ENCODE measurements at regions not wholly inside any gene's neighbourhood (a gene's known extent, or its start where the extent isn't known, plus 50 kb on each side); places are given as distances from the start of the nearest gene placed in this dataset.

DNA sequence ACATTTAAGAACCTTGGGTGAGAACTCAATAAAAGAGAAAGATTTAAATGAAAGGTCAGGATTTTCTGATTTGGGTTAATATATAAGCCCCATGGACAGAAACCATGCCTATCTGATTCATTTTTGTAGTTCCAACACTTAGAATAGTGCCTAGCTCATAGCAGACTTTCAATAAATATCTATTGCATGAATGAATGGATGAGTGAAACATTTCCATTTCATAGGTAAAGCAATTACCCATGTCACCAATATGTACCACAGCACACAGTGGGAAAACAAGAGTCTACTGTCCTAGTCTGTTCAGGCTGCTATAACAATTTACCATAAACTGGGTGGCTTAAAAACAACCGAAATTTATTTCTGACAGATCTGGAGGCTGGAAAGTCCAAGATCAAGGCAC is 63.9 kb upstream of the PTPN13 start:
- FAIRE-seq: no peak
- H3K9me3 ChIP-seq (replicated peaks; ENCODE audit: control insufficient read depth, insufficient read depth, low read depth, low read length): no peaks in the 10 kb centered on the region
- no peak overlapping the region for H3K4me2 ChIP-seq (ENCODE audit: insufficient read depth, low read length)
- H4K20me1 ChIP-seq (replicated peaks; ENCODE audit: control insufficient read depth, insufficient read depth, low read length): no peaks in the 10 kb centered on the region
- H3K4me1 ChIP-seq (replicated peaks in 1 of 2; ENCODE audit: control insufficient read depth in 2 of 2, insufficient read depth in 2 of 2, low read length in 2 of 2): no peaks in the 10 kb centered on the region
- H3K9me1 ChIP-seq (ENCODE audit: control insufficient read depth, insufficient read depth, low read length): no peaks in the 10 kb centered on the region
- H3K36me3 ChIP-seq (ENCODE audit: control insufficient read depth, insufficient read depth, low read length): no peaks in the 10 kb centered on the region
- ChIA-PET POLR2A (no interaction called here), CTCF (ENCODE audit: low intra/inter-chr PET ratio) (no interaction called here)
- no peak overlapping the region for H3K4me3 ChIP-seq
- intact Hi-C loops (cut with micrococcal nuclease): no loop called here
- no peak for DNase-seq (ENCODE audit: extremely low read depth in 1 of 4, low spot score in 3 of 4)
- no TSS peak for BruUV-seq (replicated peaks)
- H3K79me2 ChIP-seq (ENCODE audit: control insufficient read depth, insufficient read depth, low read length): no peaks in the 10 kb centered on the region
- H2AFZ ChIP-seq (ENCODE audit: low read depth, low read length): no peak overlapping the region
- no peak for ATAC-seq
- TF ChIP-seq MYNN (IDR thresholded peaks at IDR 0.05) (no peak), MYNN (CRISPR knock-in tag; IDR thresholded peaks at IDR 0.05) (no peak), ZNF165 (CRISPR knock-in tag; IDR thresholded peaks at IDR 0.05; ENCODE audit: borderline replicate concordance) (no peak), U2AF1 (optimal IDR thresholded peaks at IDR 0.05; ENCODE audit: low read depth, low read length) (no peak), HOXB6 (CRISPR knock-in tag; IDR thresholded peaks at IDR 0.05; ENCODE audit: borderline replicate concordance) (no peak), RB1 (IDR thresholded peaks at IDR 0.05; ENCODE audit: low read depth) (no peak), EGR1 (conservative IDR thresholded peaks at IDR 0.05) (no peak), RBBP5 (IDR thresholded peaks at IDR 0.05; ENCODE audit: borderline replicate concordance, insufficient read depth, low read length, poor library complexity, severe bottlenecking) (no peak)
- no peak overlapping the region for H3K27ac ChIP-seq (ENCODE audit: extremely low read depth, low read depth, low read length)
- H3K9ac ChIP-seq (ENCODE audit: insufficient read depth in 1 of 2, low read depth in 2 of 2, low read length in 2 of 2): no peak overlapping the region
- in situ Hi-C loops (cut with MboI): no loop called here
- H3K27me3 ChIP-seq (ENCODE audit: control insufficient read depth in 2 of 2, insufficient read depth in 2 of 2, low read length in 2 of 2): no peaks in the 10 kb centered on the region
- WGBS (ENCODE audit: insufficient coverage, low coverage, missing lambda C conversion rate): 0% methylated on average over 1 of the region's 1 CpG

GRCh38 chr4:86531440-86531839 is 62.7 kb upstream of the PTPN13 start:
- ChIA-PET CTCF (ENCODE audit: low intra/inter-chr PET ratio) (interaction anchor here (0.6 kb wide), 1 partner anchor 172 kb away, joined by 4 read pairs; no protein-coding TSS in a partner anchor), POLR2A (no interaction called here)
- no peaks in the 10 kb centered on the region for H3K27me3 ChIP-seq (ENCODE audit: control insufficient read depth in 2 of 2, insufficient read depth in 2 of 2, low read length in 2 of 2)
- intact Hi-C loops (cut with micrococcal nuclease): no loop called here
- no TSS peak for BruUV-seq (replicated peaks)
- H3K4me3 ChIP-seq: no peak overlapping the region
- no peak overlapping the region for H3K4me2 ChIP-seq (ENCODE audit: insufficient read depth, low read length)
- no peaks in the 10 kb centered on the region for H3K79me2 ChIP-seq (ENCODE audit: control insufficient read depth, insufficient read depth, low read length)
- H3K9me1 ChIP-seq (ENCODE audit: control insufficient read depth, insufficient read depth, low read length): no peaks in the 10 kb centered on the region
- H4K20me1 ChIP-seq (replicated peaks; ENCODE audit: control insufficient read depth, insufficient read depth, low read length): no peaks in the 10 kb centered on the region
- in situ Hi-C loops (cut with MboI): no loop called here
- no peaks in the 10 kb centered on the region for H3K9me3 ChIP-seq (replicated peaks; ENCODE audit: control insufficient read depth, insufficient read depth, low read depth, low read length)
- H3K9ac ChIP-seq (ENCODE audit: insufficient read depth in 1 of 2, low read depth in 2 of 2, low read length in 2 of 2): no peak overlapping the region
- no peak for FAIRE-seq
- DNase-seq (ENCODE audit: extremely low read depth in 1 of 4, low spot score in 3 of 4): no peak
- 0% methylated on average over 2 of the region's 2 CpGs for WGBS (ENCODE audit: insufficient coverage, low coverage, missing lambda C conversion rate)
- ATAC-seq: no peak
- H3K27ac ChIP-seq (ENCODE audit: extremely low read depth, low read depth, low read length): no peak overlapping the region
- H3K4me1 ChIP-seq (replicated peaks in 1 of 2; ENCODE audit: control insufficient read depth in 2 of 2, insufficient read depth in 2 of 2, low read length in 2 of 2): no peaks in the 10 kb centered on the region
- H3K36me3 ChIP-seq (ENCODE audit: control insufficient read depth, insufficient read depth, low read length): no peaks in the 10 kb centered on the region
- H2AFZ ChIP-seq (ENCODE audit: low read depth, low read length): no peak overlapping the region
- TF ChIP-seq PCBP1 (IDR thresholded peaks at IDR 0.05; ENCODE audit: low read depth, low read length, poor library complexity, severe bottlenecking) (no peak), OTX1 (CRISPR knock-in tag; IDR thresholded peaks at IDR 0.05) (no peak), ZKSCAN3 (CRISPR knock-in tag; IDR thresholded peaks at IDR 0.05) (no peak)

All from K562 (cell line).